ENCODE measurements at regions not wholly inside any gene's neighbourhood (a gene's known extent, or its start where the extent isn't known, plus 50 kb on each side); places are given as distances from the start of the nearest gene placed in this dataset.

GRCh38 chr11:69931060-69931910 lies 112.1 kb upstream of the FGF3 start:
- Histone ChIP-seq H3K36me3 (ENCODE audit: control insufficient read depth in 1 of 2, insufficient read depth in 2 of 2, low read length in 2 of 2) (no peaks in the 10 kb centered on the region), H3K4me3 (replicated peaks in 1 of 2; ENCODE audit: low read depth in 1 of 2, low read length in 2 of 2) (no peak overlapping the region), H3K4me1 (ENCODE audit: control insufficient read depth in 1 of 2, insufficient read depth in 2 of 2, low read length in 2 of 2) (peaks cover 8 to 19% of the 10 kb centered on the region in 2 experiments), H3K27me3 (ENCODE audit: insufficient read depth, low read length) (no peaks in the 10 kb centered on the region), H3K9me3 (ENCODE audit: control insufficient read depth in 1 of 2, insufficient read depth in 1 of 2, low read depth in 1 of 2, low read length in 2 of 2) (no peaks in the 10 kb centered on the region), H3K9ac (ENCODE audit: low read length) (no peak overlapping the region), H3K9me2 (ENCODE audit: insufficient read depth) (no peaks in the 10 kb centered on the region), H2AFZ (ENCODE audit: low read depth, low read length, poor library complexity, severe bottlenecking) (no peak overlapping the region), H3K4me2 (ENCODE audit: low read length) (no peak overlapping the region), H4K20me1 (ENCODE audit: insufficient read depth) (no peaks in the 10 kb centered on the region), H3K27ac (ENCODE audit: low read depth, low read length) (no peak overlapping the region), H3K79me2 (ENCODE audit: insufficient read depth, low read length) (no peaks in the 10 kb centered on the region)
- intact Hi-C loops (cut with micrococcal nuclease): no loop called here
- ATAC-seq (no peak), DNase-seq (ENCODE audit: low read depth, low spot score) (no peak)
- ChIA-PET CTCF (no interaction called here), POLR2A (no interaction called here), RAD21 (ENCODE audit: low non-redundant PET in 1 of 2, low total read pairs in 2 of 2, uncharacterized antibody in 2 of 2, unreplicated experiment in 2 of 2) (no interaction called here)
- TF ChIP-seq, protein P1, sequence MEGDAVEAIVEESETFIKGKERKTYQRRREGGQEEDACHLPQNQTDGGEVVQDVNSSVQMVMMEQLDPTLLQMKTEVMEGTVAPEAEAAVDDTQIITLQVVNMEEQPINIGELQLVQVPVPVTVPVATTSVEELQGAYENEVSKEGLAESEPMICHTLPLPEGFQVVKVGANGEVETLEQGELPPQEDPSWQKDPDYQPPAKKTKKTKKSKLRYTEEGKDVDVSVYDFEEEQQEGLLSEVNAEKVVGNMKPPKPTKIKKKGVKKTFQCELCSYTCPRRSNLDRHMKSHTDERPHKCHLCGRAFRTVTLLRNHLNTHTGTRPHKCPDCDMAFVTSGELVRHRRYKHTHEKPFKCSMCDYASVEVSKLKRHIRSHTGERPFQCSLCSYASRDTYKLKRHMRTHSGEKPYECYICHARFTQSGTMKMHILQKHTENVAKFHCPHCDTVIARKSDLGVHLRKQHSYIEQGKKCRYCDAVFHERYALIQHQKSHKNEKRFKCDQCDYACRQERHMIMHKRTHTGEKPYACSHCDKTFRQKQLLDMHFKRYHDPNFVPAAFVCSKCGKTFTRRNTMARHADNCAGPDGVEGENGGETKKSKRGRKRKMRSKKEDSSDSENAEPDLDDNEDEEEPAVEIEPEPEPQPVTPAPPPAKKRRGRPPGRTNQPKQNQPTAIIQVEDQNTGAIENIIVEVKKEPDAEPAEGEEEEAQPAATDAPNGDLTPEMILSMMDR (IDR thresholded peaks at IDR 0.05 in 2 of 3, conservative IDR thresholded peaks at IDR 0.05 in 1 of 3; ENCODE audit: borderline replicate concordance in 1 of 3, insufficient read depth in 1 of 3, low read depth in 2 of 3, low read length in 2 of 3): no peak
- TF ChIP-seq ZBTB33 (IDR thresholded peaks at IDR 0.05; ENCODE audit: extremely low read depth, insufficient replicate concordance, low read length) (no peak), EZH2 (IDR thresholded peaks at IDR 0.05) (no peak), EZH2phosphoT487 (IDR thresholded peaks at IDR 0.05; ENCODE audit: borderline replicate concordance) (no peak), CEBPB (IDR thresholded peaks at IDR 0.05; ENCODE audit: low read depth) (no peak), MAX (IDR thresholded peaks at IDR 0.05) (no peak), SP1 (IDR thresholded peaks at IDR 0.05; ENCODE audit: low read depth) (no peak), CBX3 (IDR thresholded peaks at IDR 0.05; ENCODE audit: low read depth) (no peak), POLR2A (IDR thresholded peaks at IDR 0.05; ENCODE audit: borderline replicate concordance, extremely low read depth, insufficient read depth, insufficient read length) (no peak), REST (IDR thresholded peaks at IDR 0.05; ENCODE audit: low read depth) (no peak), RAD21 (IDR thresholded peaks at IDR 0.05; ENCODE audit: low read depth) (no peak), ELF1 (IDR thresholded peaks at IDR 0.05; ENCODE audit: borderline replicate concordance, low read depth) (no peak), ATF3 (IDR thresholded peaks at IDR 0.05) (no peak), YY1 (IDR thresholded peaks at IDR 0.05; ENCODE audit: extremely low read depth, insufficient replicate concordance, low read depth, low read length) (no peak), SRF (IDR thresholded peaks at IDR 0.05; ENCODE audit: low read depth) (no peak), POLR2AphosphoS5 (IDR thresholded peaks at IDR 0.05; ENCODE audit: low read depth, low read length) (no peak), ZNF274 (IDR thresholded peaks at IDR 0.05; ENCODE audit: low read depth, low read length) (no peak)
- no TSS peak for BruUV-seq (replicated peaks)

All from HCT116 (cell line).